NCI-H82 treated with DMSO at 0.1 percent for 48 hours (cell line): ENCODE measurements at regions not wholly inside any gene's neighbourhood (a gene's known extent, or its start where the extent isn't known, plus 50 kb on each side); places are given as distances from the start of the nearest gene placed in this dataset.

ENCODE experiments used
- DNase-seq: peaks from one replicate; lab custom pipeline; 2025; ENCODE audit not compliant: unreplicated experiment; lab: John Stamatoyannopoulos, UW

- no peak for DNase-seq
These were observed 51.8 kb upstream of the TLE1 start for GRCh38 chr9:81741103-81741502.

GRCh38 chr9:81748091-81748490 lies 58.7 kb upstream of the TLE1 start:
- DNase-seq, result no peak

- no peak for DNase-seq
These were observed 64.1 kb upstream of the TLE1 start for GRCh38 chr9:81753436-81753835.

GRCh38 chr9:81754245-81754644 lies 64.9 kb upstream of the TLE1 start:
- no peak for DNase-seq

GRCh38 chr9:81755721-81756120 lies 66.4 kb upstream of the TLE1 start:
- DNase-seq, result no peak

GRCh38 chr9:81756561-81756960 lies 67.2 kb upstream of the TLE1 start:
- no peak for DNase-seq

- DNase-seq, result no peak
These were observed 68.9 kb upstream of the TLE1 start for GRCh38 chr9:81758123-81758797.

GRCh38 chr9:81759680-81760215 lies 70.4 kb upstream of the TLE1 start:
- no peak for DNase-seq

GRCh38 chr9:81767921-81768320 lies 78.6 kb upstream of the TLE1 start:
- DNase-seq, result no peak

GRCh38 chr9:81771571-81771970 lies 82.2 kb upstream of the TLE1 start:
- no peak for DNase-seq

- no peak for DNase-seq
These were observed 82.8 kb upstream of the TLE1 start for GRCh38 chr9:81772144-81772543.

- DNase-seq, result no peak
These were observed 87.0 kb upstream of the TLE1 start for GRCh38 chr9:81776390-81776789.

GRCh38 chr9:81776834-81777233 lies 87.5 kb upstream of the TLE1 start:
- DNase-seq, result no peak

- no peak for DNase-seq
These were observed 88.1 kb upstream of the TLE1 start for GRCh38 chr9:81777482-81777881.

- no peak for DNase-seq
These were observed 93.1 kb upstream of the TLE1 start for GRCh38 chr9:81782313-81782995.

GRCh38 chr9:81787747-81788632 lies 98.6 kb upstream of the TLE1 start:
- DNase-seq, result no peak

GRCh38 chr9:81789721-81790120 lies 100.4 kb upstream of the TLE1 start:
- DNase-seq, result no peak

- DNase-seq, result no peak
These were observed 100.8 kb upstream of the TLE1 start for GRCh38 chr9:81790166-81790565.

GRCh38 chr9:81791076-81791475 lies 101.7 kb upstream of the TLE1 start:
- DNase-seq, result peak; percentile 96

- DNase-seq, result no peak
These were observed 109.3 kb upstream of the TLE1 start for GRCh38 chr9:81798606-81799005.

GRCh38 chr9:81801190-81801589 lies 111.8 kb upstream of the TLE1 start:
- no peak for DNase-seq

- no peak for DNase-seq
These were observed 115.0 kb upstream of the TLE1 start for GRCh38 chr9:81804306-81804705.
